ENCODE measurements at regions not wholly inside any gene's neighbourhood (a gene's known extent, or its start where the extent isn't known, plus 50 kb on each side); places are given as distances from the start of the nearest gene placed in this dataset.

DNA sequence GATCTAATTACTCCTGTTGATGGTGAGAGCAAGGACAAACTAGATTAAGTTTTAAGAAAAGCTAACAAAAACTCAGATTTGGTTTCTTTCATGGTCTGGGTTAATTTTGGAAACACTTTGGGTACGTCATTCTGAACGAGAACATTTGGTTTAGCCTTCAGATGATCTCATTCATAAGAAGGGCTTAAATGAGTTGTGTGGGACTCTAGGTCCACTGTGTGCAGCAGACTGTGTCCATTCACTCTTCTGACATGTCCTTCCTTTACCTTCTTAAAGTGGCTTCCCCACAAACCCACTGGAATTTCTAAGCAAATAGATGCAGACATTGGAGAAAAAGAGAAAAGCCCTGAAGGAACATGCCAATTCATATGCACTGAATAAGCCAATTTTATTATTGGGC is 96.8 kb downstream of the FBXO4 start:
- TF ChIP-seq, protein P1, sequence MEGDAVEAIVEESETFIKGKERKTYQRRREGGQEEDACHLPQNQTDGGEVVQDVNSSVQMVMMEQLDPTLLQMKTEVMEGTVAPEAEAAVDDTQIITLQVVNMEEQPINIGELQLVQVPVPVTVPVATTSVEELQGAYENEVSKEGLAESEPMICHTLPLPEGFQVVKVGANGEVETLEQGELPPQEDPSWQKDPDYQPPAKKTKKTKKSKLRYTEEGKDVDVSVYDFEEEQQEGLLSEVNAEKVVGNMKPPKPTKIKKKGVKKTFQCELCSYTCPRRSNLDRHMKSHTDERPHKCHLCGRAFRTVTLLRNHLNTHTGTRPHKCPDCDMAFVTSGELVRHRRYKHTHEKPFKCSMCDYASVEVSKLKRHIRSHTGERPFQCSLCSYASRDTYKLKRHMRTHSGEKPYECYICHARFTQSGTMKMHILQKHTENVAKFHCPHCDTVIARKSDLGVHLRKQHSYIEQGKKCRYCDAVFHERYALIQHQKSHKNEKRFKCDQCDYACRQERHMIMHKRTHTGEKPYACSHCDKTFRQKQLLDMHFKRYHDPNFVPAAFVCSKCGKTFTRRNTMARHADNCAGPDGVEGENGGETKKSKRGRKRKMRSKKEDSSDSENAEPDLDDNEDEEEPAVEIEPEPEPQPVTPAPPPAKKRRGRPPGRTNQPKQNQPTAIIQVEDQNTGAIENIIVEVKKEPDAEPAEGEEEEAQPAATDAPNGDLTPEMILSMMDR (IDR thresholded peaks at IDR 0.05; ENCODE audit: unreplicated experiment), result no peak
- intact Hi-C loops (cut with micrococcal nuclease), result no loop called here
- DNase-seq (ENCODE audit: unreplicated experiment), result no peak
- H3K27ac Mint-ChIP-seq (ENCODE audit: low read depth, unreplicated experiment), result no peak overlapping the region
- no peaks in the 10 kb centered on the region for H3K27me3 Mint-ChIP-seq (ENCODE audit: insufficient read depth, unreplicated experiment)
- BruUV-seq (replicated peaks), result no TSS peak
- CTCF ChIA-PET, result no interaction called here
- H3K4me3 Mint-ChIP-seq (ENCODE audit: unreplicated experiment), result no peak overlapping the region
- no peaks in the 10 kb centered on the region for H3K9me3 Mint-ChIP-seq (ENCODE audit: unreplicated experiment)
- H3K36me3 Mint-ChIP-seq (ENCODE audit: insufficient read depth, unreplicated experiment), result no peaks in the 10 kb centered on the region
- H3K4me1 Mint-ChIP-seq (ENCODE audit: insufficient read depth, unreplicated experiment), result peaks cover 14% of the 10 kb centered on the region
- POLR2A ChIA-PET, result interaction anchor here (1.1 kb wide), 1 partner anchor 51 kb away, joined by 4 read pairs; no protein-coding TSS in a partner anchor

DNA sequence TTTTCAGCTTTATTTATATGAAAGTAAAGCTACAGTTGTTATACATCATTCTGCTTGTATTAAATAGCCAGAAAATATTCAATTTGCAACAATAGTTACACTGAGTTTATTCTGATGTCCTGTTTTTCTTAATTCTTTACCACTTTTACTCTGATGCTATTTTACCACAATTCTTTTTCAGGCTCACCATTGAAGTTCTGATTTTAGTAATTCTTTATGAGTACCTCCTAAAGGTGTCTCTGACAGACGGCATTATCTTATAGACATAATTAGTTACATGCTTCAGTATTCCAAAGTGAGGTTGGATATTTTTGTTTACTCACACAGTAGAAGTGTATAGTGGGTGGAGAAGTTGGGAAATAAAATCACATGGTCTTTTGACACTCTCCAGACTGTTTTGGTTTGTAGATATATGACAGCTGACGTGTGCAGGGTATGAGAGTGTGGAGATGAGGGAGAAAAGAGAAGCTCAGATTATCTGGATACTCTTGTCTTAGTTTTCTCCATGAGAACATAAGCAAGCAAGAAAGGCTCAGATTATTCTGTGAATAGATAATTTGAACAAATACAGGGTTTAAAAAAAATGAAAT is 97.4 kb downstream of the FBXO4 start:
- intact Hi-C loops (cut with micrococcal nuclease), result no loop called here
- CTCF ChIA-PET, result interaction anchor here (1.1 kb wide), 1 partner anchor 35 kb away, joined by 3 read pairs; no protein-coding TSS in a partner anchor
- POLR2A ChIA-PET, result no interaction called here
- no peak overlapping the region for H3K4me3 Mint-ChIP-seq (ENCODE audit: unreplicated experiment)
- H3K4me1 Mint-ChIP-seq (ENCODE audit: insufficient read depth, unreplicated experiment), result peaks cover 14% of the 10 kb centered on the region
- H3K36me3 Mint-ChIP-seq (ENCODE audit: insufficient read depth, unreplicated experiment), result no peaks in the 10 kb centered on the region
- no peaks in the 10 kb centered on the region for H3K9me3 Mint-ChIP-seq (ENCODE audit: unreplicated experiment)
- no peak for DNase-seq (ENCODE audit: unreplicated experiment)
- no TSS peak for BruUV-seq (replicated peaks)
- H3K27ac Mint-ChIP-seq (ENCODE audit: low read depth, unreplicated experiment), result no peak overlapping the region
- H3K27me3 Mint-ChIP-seq (ENCODE audit: insufficient read depth, unreplicated experiment), result no peaks in the 10 kb centered on the region
- TF ChIP-seq, protein P1 (IDR thresholded peaks at IDR 0.05; ENCODE audit: unreplicated experiment), result no peak

GRCh38 chr5:42026446-42026845 is 101.4 kb downstream of the FBXO4 start:
- no peak for DNase-seq (ENCODE audit: unreplicated experiment)
- TF ChIP-seq, protein P1 (IDR thresholded peaks at IDR 0.05; ENCODE audit: unreplicated experiment), result no peak
- H3K36me3 Mint-ChIP-seq (ENCODE audit: insufficient read depth, unreplicated experiment), result no peaks in the 10 kb centered on the region
- H3K27me3 Mint-ChIP-seq (ENCODE audit: insufficient read depth, unreplicated experiment), result no peaks in the 10 kb centered on the region
- peaks cover 5% of the 10 kb centered on the region for H3K4me1 Mint-ChIP-seq (ENCODE audit: insufficient read depth, unreplicated experiment)
- H3K9me3 Mint-ChIP-seq (ENCODE audit: unreplicated experiment), result peaks cover 9% of the 10 kb centered on the region
- ChIA-PET POLR2A (no interaction called here), CTCF (no interaction called here)
- intact Hi-C loops (cut with micrococcal nuclease), result no loop called here
- BruUV-seq (replicated peaks), result no TSS peak
- no peak overlapping the region for H3K4me3 Mint-ChIP-seq (ENCODE audit: unreplicated experiment)
- H3K27ac Mint-ChIP-seq (ENCODE audit: low read depth, unreplicated experiment), result no peak overlapping the region

DNA sequence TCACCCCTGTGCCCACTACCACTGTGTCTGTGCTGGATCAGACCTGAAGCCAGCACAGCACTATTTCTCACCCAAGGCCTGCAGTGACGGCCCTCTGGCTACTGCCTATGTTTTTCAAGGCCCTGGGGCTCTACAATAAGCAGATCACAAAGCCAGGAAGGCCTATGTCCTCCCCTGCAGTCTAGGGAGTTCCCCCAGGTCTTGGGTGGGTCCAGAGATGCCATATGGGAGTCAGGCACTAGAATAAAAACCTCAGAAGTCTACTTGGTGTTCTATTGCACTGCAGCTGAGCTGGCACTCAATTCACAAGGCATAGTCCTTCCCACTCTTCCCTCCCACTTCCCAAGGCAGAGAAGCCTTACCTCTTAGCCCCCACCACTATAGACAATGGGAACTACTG is 107.1 kb downstream of the FBXO4 start:
- no peak overlapping the region for H3K27ac Mint-ChIP-seq (ENCODE audit: low read depth, unreplicated experiment)
- ChIA-PET CTCF (interaction anchor here (0.6 kb wide), 1 partner anchor 25 kb away, joined by 6 read pairs; no protein-coding TSS in a partner anchor), POLR2A (no interaction called here)
- H3K36me3 Mint-ChIP-seq (ENCODE audit: insufficient read depth, unreplicated experiment), result no peaks in the 10 kb centered on the region
- TF ChIP-seq, protein P1 (IDR thresholded peaks at IDR 0.05; ENCODE audit: unreplicated experiment), result no peak
- no peaks in the 10 kb centered on the region for H3K4me1 Mint-ChIP-seq (ENCODE audit: insufficient read depth, unreplicated experiment)
- BruUV-seq (replicated peaks), result no TSS peak
- H3K4me3 Mint-ChIP-seq (ENCODE audit: unreplicated experiment), result no peak overlapping the region
- H3K9me3 Mint-ChIP-seq (ENCODE audit: unreplicated experiment), result peaks cover 9% of the 10 kb centered on the region
- no peaks in the 10 kb centered on the region for H3K27me3 Mint-ChIP-seq (ENCODE audit: insufficient read depth, unreplicated experiment)
- intact Hi-C loops (cut with micrococcal nuclease), result no loop called here
- no peak for DNase-seq (ENCODE audit: unreplicated experiment)

Data from MCF 10A (cell line).